Activated CD4-positive, alpha-beta T cell treated with anti-CD3 and anti-CD28 coated beads, Interleukin-2, amount 50 U/mL, for 16 hours (primary cell): ENCODE measurements at regions not wholly inside any gene's neighbourhood (a gene's known extent, or its start where the extent isn't known, plus 50 kb on each side); places are given as distances from the start of the nearest gene placed in this dataset.
"Not testable (repeated sequence)": the region's sequence is repeated elsewhere in the genome, so short reads cannot be mapped to it uniquely, and the experiment has no call there.

Source experiments
- DNase-seq: peaks from one replicate; pipeline ENCODE4 v3.0.0-alpha.2; 2020

- no peak for DNase-seq
These were observed 105.1 kb upstream of the SGCD start for GRCh38 chr5:156221816-156222215.

- no peak for DNase-seq
These were observed 103.4 kb upstream of the SGCD start for GRCh38 chr5:156223547-156223946.

GRCh38 chr5:156226485-156226884, 100.5 kb upstream of the SGCD start:
- DNase-seq = not testable (repeated sequence)

- DNase-seq = no peak
These were observed 96.1 kb upstream of the SGCD start for GRCh38 chr5:156230887-156231286.

GRCh38 chr5:156232251-156232869, 94.6 kb upstream of the SGCD start:
- DNase-seq = no peak

- DNase-seq = no peak
These were observed 89.6 kb upstream of the SGCD start for GRCh38 chr5:156237361-156237760.

GRCh38 chr5:156239800-156240199, 87.2 kb upstream of the SGCD start:
- no peak for DNase-seq

GRCh38 chr5:156240414-156240813, 86.5 kb upstream of the SGCD start:
- no peak for DNase-seq

- DNase-seq = no peak
These were observed 85.7 kb upstream of the SGCD start for GRCh38 chr5:156241266-156241665.

- no peak for DNase-seq
These were observed 81.1 kb upstream of the SGCD start for GRCh38 chr5:156245895-156246294.

GRCh38 chr5:156251076-156251475, 75.9 kb upstream of the SGCD start:
- no peak for DNase-seq

- no peak for DNase-seq
These were observed 73.8 kb upstream of the SGCD start for GRCh38 chr5:156253130-156253529.

GRCh38 chr5:156254196-156254595, 72.8 kb upstream of the SGCD start:
- no peak for DNase-seq

- DNase-seq = no peak
These were observed 70.3 kb upstream of the SGCD start for GRCh38 chr5:156256642-156257041.

- no peak for DNase-seq
These were observed 68.0 kb upstream of the SGCD start for GRCh38 chr5:156258934-156259333.

- no peak for DNase-seq
These were observed 67.3 kb upstream of the SGCD start for GRCh38 chr5:156259618-156260017.

GRCh38 chr5:156261275-156261939, 65.6 kb upstream of the SGCD start:
- DNase-seq = no peak

GRCh38 chr5:156271569-156271968, 55.4 kb upstream of the SGCD start:
- no peak for DNase-seq

GRCh38 chr5:156272139-156272538, 54.8 kb upstream of the SGCD start:
- DNase-seq = no peak

- DNase-seq = no peak
These were observed 53.6 kb upstream of the SGCD start for GRCh38 chr5:156273325-156273724.

- no peak for DNase-seq
These were observed 52.5 kb upstream of the SGCD start for GRCh38 chr5:156274453-156274852.
